H1 (cell line): ENCODE measurements at regions not wholly inside any gene's neighbourhood (a gene's known extent, or its start where the extent isn't known, plus 50 kb on each side); places are given as distances from the start of the nearest gene placed in this dataset.

ENCODE experiments used
- CREB1 ChIP-seq: IDR thresholded peaks from 2 replicates; pipeline ENCODE4 v1.6.1; 2012; ENCODE audit warnings: inconsistent platforms
- GABPA ChIP-seq: IDR thresholded peaks from 2 replicates; pipeline ENCODE4 v1.6.1; 2011; ENCODE audit warnings: mild to moderate bottlenecking, low read length, moderate library complexity, borderline replicate concordance; ENCODE audit not compliant: insufficient read depth
- NANOG ChIP-seq: IDR thresholded peaks from 2 replicates; pipeline ENCODE4 v1.6.1; 2011; ENCODE audit warnings: low read length, low read depth, mild to moderate bottlenecking, inconsistent platforms; ENCODE audit not compliant: insufficient read depth, poor library complexity, severe bottlenecking
- RXRA ChIP-seq: IDR thresholded peaks from 2 replicates; pipeline ENCODE4 v1.6.1; 2011; ENCODE audit warnings: low read depth, mild to moderate bottlenecking, low read length, moderate library complexity; ENCODE audit not compliant: insufficient read depth
- TF ChIP-seq, protein P1 (sequence below), 3 experiments: IDR thresholded peaks; 1 replicate in 2 of 3; 2 replicates in 1 of 3; pipeline versions ENCODE4 v1.5.1 to v1.6.1; 2011; ENCODE audit warnings: low read length in 3 of 3, mild to moderate bottlenecking in 3 of 3, inconsistent platforms in 2 of 3, low read depth in 1 of 3, moderate library complexity in 1 of 3; ENCODE audit not compliant: insufficient read depth in 1 of 3; ENCODE audit errors: control extremely low read depth in 1 of 3

DNA sequence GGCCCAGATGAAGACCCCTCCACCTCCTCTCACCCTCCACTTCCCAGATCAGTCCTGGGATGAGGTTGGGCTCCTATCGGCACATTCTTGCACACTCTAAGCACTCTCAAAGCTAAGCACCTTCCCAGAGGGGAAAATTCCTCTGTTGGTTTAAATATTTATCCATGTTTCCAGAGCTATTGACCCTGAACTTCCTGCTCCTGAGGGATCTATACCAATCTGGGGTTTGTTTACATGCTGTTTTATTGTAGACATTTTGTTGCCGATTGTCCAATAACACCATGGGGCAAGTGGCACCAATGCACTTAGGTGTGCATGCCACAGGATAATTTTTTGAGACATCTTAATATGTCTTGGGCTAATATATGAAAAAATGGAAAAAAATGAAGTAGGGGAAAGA lies 476.2 kb downstream of the SLC4A3 start (continued):
- TF ChIP-seq NANOG (no peak), RXRA (no peak), CREB1 (no peak), GABPA (no peak)
- TF ChIP-seq, protein P1, sequence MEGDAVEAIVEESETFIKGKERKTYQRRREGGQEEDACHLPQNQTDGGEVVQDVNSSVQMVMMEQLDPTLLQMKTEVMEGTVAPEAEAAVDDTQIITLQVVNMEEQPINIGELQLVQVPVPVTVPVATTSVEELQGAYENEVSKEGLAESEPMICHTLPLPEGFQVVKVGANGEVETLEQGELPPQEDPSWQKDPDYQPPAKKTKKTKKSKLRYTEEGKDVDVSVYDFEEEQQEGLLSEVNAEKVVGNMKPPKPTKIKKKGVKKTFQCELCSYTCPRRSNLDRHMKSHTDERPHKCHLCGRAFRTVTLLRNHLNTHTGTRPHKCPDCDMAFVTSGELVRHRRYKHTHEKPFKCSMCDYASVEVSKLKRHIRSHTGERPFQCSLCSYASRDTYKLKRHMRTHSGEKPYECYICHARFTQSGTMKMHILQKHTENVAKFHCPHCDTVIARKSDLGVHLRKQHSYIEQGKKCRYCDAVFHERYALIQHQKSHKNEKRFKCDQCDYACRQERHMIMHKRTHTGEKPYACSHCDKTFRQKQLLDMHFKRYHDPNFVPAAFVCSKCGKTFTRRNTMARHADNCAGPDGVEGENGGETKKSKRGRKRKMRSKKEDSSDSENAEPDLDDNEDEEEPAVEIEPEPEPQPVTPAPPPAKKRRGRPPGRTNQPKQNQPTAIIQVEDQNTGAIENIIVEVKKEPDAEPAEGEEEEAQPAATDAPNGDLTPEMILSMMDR (IDR thresholded peaks at IDR 0.05; ENCODE audit: control extremely low read depth in 1 of 3, insufficient read depth in 1 of 3, low read depth in 1 of 3, low read length in 3 of 3): no peak
